ENCODE measurements at regions not wholly inside any gene's neighbourhood (a gene's known extent, or its start where the extent isn't known, plus 50 kb on each side); places are given as distances from the start of the nearest gene placed in this dataset.
"Not testable (repeated sequence)": the region's sequence is repeated elsewhere in the genome, so short reads cannot be mapped to it uniquely, and the experiment has no call there.

DNA sequence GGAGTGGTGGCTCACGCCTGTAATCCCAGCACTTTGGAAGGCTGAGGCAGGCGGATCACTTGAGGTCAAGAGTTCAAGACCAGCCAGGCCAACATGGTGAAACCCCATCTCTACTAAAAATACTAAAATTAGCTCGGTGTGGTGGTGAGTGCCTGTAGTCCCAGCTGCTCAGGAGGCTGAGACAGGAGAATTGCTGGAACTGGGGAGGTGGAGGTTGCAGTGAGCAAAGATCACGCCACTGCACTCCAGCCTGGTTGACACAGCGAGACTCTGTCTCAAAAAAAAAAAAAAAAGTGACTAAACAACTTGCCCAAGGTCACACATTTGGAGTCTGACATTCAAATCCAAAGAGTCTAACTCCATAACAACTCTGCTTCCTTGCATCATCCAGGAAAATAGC, 192.4 kb upstream of the C16orf82 start:
- TF ChIP-seq CTCF, EZH2, EZH2phosphoT487 (IDR thresholded peaks at IDR 0.05): not testable (repeated sequence)
